IMR-90 (cell line): ENCODE measurements at regions not wholly inside any gene's neighbourhood (a gene's known extent, or its start where the extent isn't known, plus 50 kb on each side); places are given as distances from the start of the nearest gene placed in this dataset.

Experiments used
- BHLHE40 ChIP-seq: fragments of 150-350 bp; IDR thresholded peaks from 2 replicates; pipeline ENCODE4 v1.6.1; 2016; ENCODE audit warnings: mild to moderate bottlenecking, low read depth, low read length
- CEBPB ChIP-seq: IDR thresholded peaks from 2 replicates; pipeline ENCODE4 v1.6.1; 2012; ENCODE audit warnings: low read depth, low read length, improper control_type of control experiment
- CHD1 ChIP-seq: IDR thresholded peaks from 2 replicates; pipeline ENCODE4 v1.6.1; 2012; ENCODE audit warnings: low read depth, low read length, improper control_type of control experiment
- CTCF ChIP-seq: conservative IDR thresholded peaks from 2 replicates; pipeline ENCODE4 v1.5.1; 2012; ENCODE audit warnings: mild to moderate bottlenecking, low read depth, low read length, improper control_type of control experiment
- ELK1 ChIP-seq: fragments of 150-350 bp; IDR thresholded peaks from 2 replicates; pipeline ENCODE4 v1.6.1; 2016; ENCODE audit warnings: low read depth, mild to moderate bottlenecking, low read length, moderate library complexity, borderline replicate concordance
- MAFK ChIP-seq: IDR thresholded peaks from 2 replicates; pipeline ENCODE4 v1.6.1; 2012; ENCODE audit warnings: low read depth, low read length, improper control_type of control experiment
- MXI1 ChIP-seq: IDR thresholded peaks from 2 replicates; pipeline ENCODE4 v1.6.1; 2012; ENCODE audit warnings: low read depth, mild to moderate bottlenecking, low read length, moderate library complexity, borderline replicate concordance
- NFE2L2 ChIP-seq: fragments of 150-350 bp; IDR thresholded peaks from 2 replicates; pipeline ENCODE4 v1.6.1; 2016; ENCODE audit warnings: low read depth, mild to moderate bottlenecking, low read length
- POLR2A ChIP-seq: IDR thresholded peaks from 2 replicates; pipeline ENCODE4 v1.6.1; 2012; ENCODE audit warnings: mild to moderate bottlenecking, low read depth, low read length
- RAD21 ChIP-seq: IDR thresholded peaks from 2 replicates; pipeline ENCODE4 v1.6.1; 2012; ENCODE audit warnings: low read length, improper control_type of control experiment
- SMC3 ChIP-seq: fragments of 150-350 bp; IDR thresholded peaks from 2 replicates; pipeline ENCODE4 v1.6.1; 2016; ENCODE audit warnings: low read depth, mild to moderate bottlenecking, antibody characterized with exemption, low read length, moderate library complexity
- USF2 ChIP-seq: fragments of 150-350 bp; IDR thresholded peaks from 2 replicates; pipeline ENCODE4 v1.6.1; 2017; ENCODE audit warnings: mild to moderate bottlenecking, antibody characterized with exemption, low read length, low read depth

GRCh38 chrX:51182545-51182944, 150.1 kb upstream of the NUDT10 start:
- TF ChIP-seq MXI1 (no peak), POLR2A (no peak), CTCF (no peak), SMC3 (no peak), RAD21 (no peak), BHLHE40 (no peak), ELK1 (no peak), CHD1 (no peak), USF2 (no peak), MAFK (no peak), CEBPB (no peak), NFE2L2 (no peak)
